HepG2 (cell line): ENCODE measurements at regions not wholly inside any gene's neighbourhood (a gene's known extent, or its start where the extent isn't known, plus 50 kb on each side); places are given as distances from the start of the nearest gene placed in this dataset.
"Not testable (repeated sequence)": the region's sequence is repeated elsewhere in the genome, so short reads cannot be mapped to it uniquely, and the experiment has no call there.

Experiments used
- ATAC-seq: fragments of 200-7000 bp; cut with Tn5 transposase; 3 replicates; pipeline ENCODE4 v1.9.1; 2020; ENCODE audit warnings: mild to moderate bottlenecking, moderate library complexity
- BruUV-seq: library from RNA; stranded (reverse); fragments of 400-500 nt; replicated peaks from 2 replicates; lab custom pipeline; 2021; lab: Mats Ljungman, UMichigan
- CTCF ChIA-PET: fragments of 300-600 bp; formaldehyde crosslinking; extraction: SDS; loops from one replicate; lab custom pipeline; 2021; ENCODE audit warnings: low total read pairs, inconsistent platforms, low intra/inter-chr PET ratio; lab: Yijun Ruan, JAX
- POLR2A ChIA-PET: fragments of 350-600 bp; sonication (Branson Sonifier 250); formaldehyde crosslinking; loops from one replicate; lab custom pipeline; 2020; ENCODE audit warnings: antibody characterized with exemption, inconsistent platforms; lab: Yijun Ruan, JAX
- DNase-seq: peaks from one replicate; pipeline ENCODE4 v3.0.0-alpha.2; 2015; ENCODE audit warnings: low spot score
- FAIRE-seq: peaks from 3 replicates; lab custom pipeline; 2011; peaks lifted over from hg19 to GRCh38; lab: Jason Lieb, UNC
- H2AFZ ChIP-seq: one replicate; pipeline ENCODE4 v1.6.1; 2011; ENCODE audit warnings: low read length, inconsistent platforms
- H3K27ac ChIP-seq: fragments of 300-600 bp; 3 replicates; pipeline ENCODE4 v1.8.0; 2011; ENCODE audit warnings: mixed run types, mild to moderate bottlenecking, mixed read lengths, low read length, inconsistent platforms; ENCODE audit not compliant: insufficient read depth; ENCODE audit errors: extremely low read length
- H3K27me3 ChIP-seq, 2 experiments: fragments of 200-600 bp in 1 of 2; 2 replicates in 1 of 2; 3 replicates in 1 of 2; pipeline versions ENCODE4 v1.6.0 to v1.8.0; 2011; ENCODE audit warnings: low read length in 2 of 2, mild to moderate bottlenecking in 2 of 2, moderate library complexity in 2 of 2, inconsistent platforms in 1 of 2; ENCODE audit not compliant: insufficient read depth in 2 of 2, control insufficient read depth in 1 of 2
- H3K36me3 ChIP-seq, 2 experiments: fragments of 200-600 bp in 1 of 2; replicated peaks in 1 of 2; 2 replicates in 1 of 2; 3 replicates in 1 of 2; pipeline versions ENCODE4 v1.5.1 to v1.8.0; 2011; ENCODE audit warnings: low read length in 2 of 2, inconsistent platforms in 1 of 2; ENCODE audit not compliant: insufficient read depth in 2 of 2, control insufficient read depth in 1 of 2
- H3K4me1 ChIP-seq: 2 replicates; pipeline ENCODE4 v1.5.1; 2012; ENCODE audit warnings: low read length, inconsistent platforms; ENCODE audit not compliant: insufficient read depth
- H3K4me2 ChIP-seq: 2 replicates; pipeline ENCODE4 v1.6.0; 2011; ENCODE audit warnings: low read depth, low read length, inconsistent platforms
- H3K4me3 ChIP-seq, 3 experiments: fragments of 200-600 bp in 1 of 3; sonication (generic), shearing (Covaris generic) in 1 of 3; replicated peaks in 1 of 3; 2 replicates each; pipeline ENCODE4 v1.5.1; 2011 to 2016; ENCODE audit warnings: low read length in 3 of 3, inconsistent platforms in 2 of 3, low read depth in 2 of 3, mild to moderate bottlenecking in 2 of 3, control low read depth in 1 of 3, mixed read lengths in 1 of 3; ENCODE audit not compliant: insufficient read depth in 1 of 3
- H3K79me2 ChIP-seq: one replicate; pipeline ENCODE4 v1.6.1; 2011; ENCODE audit warnings: low read length, inconsistent platforms; ENCODE audit not compliant: insufficient read depth
- H3K9ac ChIP-seq: 2 replicates; pipeline ENCODE4 v1.6.0; 2011; ENCODE audit warnings: mild to moderate bottlenecking, low read depth, low read length, inconsistent platforms; ENCODE audit not compliant: insufficient read depth
- H3K9me3 ChIP-seq: 2 replicates; pipeline ENCODE4 v1.5.1; 2012; ENCODE audit warnings: mild to moderate bottlenecking, low read length
- H4K20me1 ChIP-seq: 2 replicates; pipeline ENCODE4 v1.6.0; 2011; ENCODE audit warnings: inconsistent platforms, mild to moderate bottlenecking, low read length, moderate library complexity; ENCODE audit not compliant: insufficient read depth
- STAG1 ChIP-seq: sonication (generic); formaldehyde crosslinking; IDR thresholded peaks from 2 replicates; pipeline ENCODE4 v1.4.0; 2020; ENCODE audit warnings: missing genetic modification reagents
- WGBS: methylation state at CpG from one replicate; pipeline ENCODE4 v1.1.6; 2017; ENCODE audit warnings: low lambda C conversion rate; 5-methylcytosine and 5-hydroxymethylcytosine counted together
- in situ Hi-C: cut with HindIII; loops from 2 replicates; pipeline ENCODE4 v1.10.0; 2017; ENCODE audit warnings: low pct_unique_long_range_greater_than_20kb; ENCODE audit not compliant: extremely low pct_ligation_motif_present
- intact Hi-C: fragments of 100-400 bp; cut with micrococcal nuclease; formaldehyde crosslinking; loops from one replicate; pipeline ENCODE4 v1.10.0; 2022; ENCODE audit not compliant: unreplicated experiment

- POLR2A ChIA-PET, H3K9ac ChIP-seq, H3K9me3 ChIP-seq, BruUV-seq, H3K36me3 ChIP-seq, H3K4me1 ChIP-seq, CTCF ChIA-PET, H3K27me3 ChIP-seq, H4K20me1 ChIP-seq, H3K4me3 ChIP-seq, H3K4me2 ChIP-seq, FAIRE-seq, ATAC-seq, H3K27ac ChIP-seq, in situ Hi-C loops, DNase-seq, H2AFZ ChIP-seq, H3K79me2 ChIP-seq: not testable (repeated sequence)
- peak; percentile 39; the same call in 1 of the 2 replicates for TF ChIP-seq STAG1 (CRISPR knock-in tag)
- 0% methylated on average over 1 of the region's 4 CpGs for WGBS
- intact Hi-C loops, result loop anchor here (10.0 kb wide), 1 partner anchor 379 kb away; no protein-coding TSS in a partner anchor
Measured at GRCh38 chr3:130155464-130155863, 73.8 kb downstream of the ALG1L2 start.

DNA sequence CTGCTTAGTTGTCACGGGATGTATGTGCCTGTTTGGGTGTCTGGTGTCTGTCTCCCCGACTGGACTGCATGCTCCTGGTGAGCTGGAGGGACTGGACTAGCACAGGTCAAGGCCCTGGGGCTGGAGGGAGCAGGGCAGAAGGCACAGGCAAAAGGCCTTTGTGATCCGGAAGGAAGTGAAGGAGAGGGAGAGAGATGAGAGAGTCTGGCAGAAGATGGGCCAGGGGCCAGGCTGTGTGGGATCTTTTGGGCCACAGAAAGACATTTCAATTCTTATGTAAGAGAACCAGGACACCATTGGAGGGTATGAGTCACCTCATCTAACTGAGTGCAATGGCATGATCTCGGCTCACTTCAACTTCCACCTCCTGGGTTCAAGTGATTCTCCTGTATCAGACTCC, 85.2 kb downstream of the ALG1L2 start:
- in situ Hi-C loops, H3K36me3 ChIP-seq, POLR2A ChIA-PET, H3K79me2 ChIP-seq, H3K27me3 ChIP-seq, FAIRE-seq, H2AFZ ChIP-seq, H3K4me1 ChIP-seq, H3K9me3 ChIP-seq, ATAC-seq, DNase-seq, H3K4me2 ChIP-seq, H3K4me3 ChIP-seq, CTCF ChIA-PET, H4K20me1 ChIP-seq, intact Hi-C loops, H3K9ac ChIP-seq, H3K27ac ChIP-seq, BruUV-seq: not testable (repeated sequence)
- 49% methylated on average over 3 of the region's 4 CpGs for WGBS

DNA sequence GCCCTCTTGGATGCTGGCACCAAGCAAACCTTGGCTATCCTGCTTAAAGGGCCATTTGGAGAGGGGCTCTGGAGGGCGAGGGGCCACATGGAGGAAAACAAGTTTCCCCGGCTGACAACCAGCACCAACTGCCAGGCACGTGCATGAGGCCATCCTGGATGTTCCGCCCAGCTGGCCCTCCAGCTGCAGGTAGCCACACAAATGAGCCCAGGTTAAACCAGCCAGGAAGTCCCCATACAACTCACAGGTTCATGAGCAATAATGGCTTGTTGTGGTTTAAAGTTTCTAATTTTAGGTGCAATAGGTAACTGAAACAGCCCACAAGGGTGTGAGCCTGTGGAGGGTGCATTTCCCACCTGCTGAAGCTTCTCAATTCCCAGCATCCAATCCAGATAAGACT, 93.6 kb downstream of the ALG1L2 start:
- POLR2A ChIA-PET, BruUV-seq, intact Hi-C loops, H3K4me1 ChIP-seq, H2AFZ ChIP-seq, H3K9me3 ChIP-seq, H4K20me1 ChIP-seq, H3K4me3 ChIP-seq, H3K9ac ChIP-seq, CTCF ChIA-PET, DNase-seq, H3K79me2 ChIP-seq, ATAC-seq, FAIRE-seq, in situ Hi-C loops, H3K27me3 ChIP-seq, H3K27ac ChIP-seq, H3K4me2 ChIP-seq, H3K36me3 ChIP-seq: not testable (repeated sequence)
- WGBS, result 57% methylated on average over 2 of the region's 4 CpGs

- ATAC-seq, FAIRE-seq, H2AFZ ChIP-seq, DNase-seq, in situ Hi-C loops, H3K9ac ChIP-seq, H3K27me3 ChIP-seq, H3K27ac ChIP-seq, H3K4me3 ChIP-seq, H3K4me2 ChIP-seq, H4K20me1 ChIP-seq, intact Hi-C loops, CTCF ChIA-PET, POLR2A ChIA-PET, H3K4me1 ChIP-seq, H3K79me2 ChIP-seq, H3K9me3 ChIP-seq, H3K36me3 ChIP-seq, BruUV-seq: not testable (repeated sequence)
- 9% methylated on average over 13 of the region's 13 CpGs for WGBS
Measured at GRCh38 chr3:130176476-130177256, 95.0 kb downstream of the ALG1L2 start.
